ENCODE measurements at regions not wholly inside any gene's neighbourhood (a gene's known extent, or its start where the extent isn't known, plus 50 kb on each side); places are given as distances from the start of the nearest gene placed in this dataset.

DNA sequence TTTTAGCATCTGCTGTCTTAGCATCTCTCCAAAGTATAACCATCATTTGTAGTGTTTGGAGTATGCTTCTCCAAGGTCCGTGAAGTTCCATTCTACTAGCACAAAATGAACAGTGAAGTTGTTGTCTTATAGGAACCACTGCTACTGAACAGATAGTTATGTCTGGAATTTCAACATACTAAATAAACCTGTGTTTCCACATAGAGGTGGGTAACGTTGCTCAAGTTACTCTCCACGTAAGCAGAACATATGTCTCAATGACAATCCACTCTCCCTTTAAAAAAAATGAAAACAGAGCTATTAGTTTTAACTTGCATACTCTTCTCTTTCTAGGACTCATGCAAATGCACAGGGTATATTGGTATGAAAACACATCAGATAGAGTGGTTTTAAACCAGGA is 184.3 kb upstream of the TRPC4 start:
- Histone ChIP-seq H3K56ac (ENCODE audit: insufficient read length, low read depth, low read length) (no peak overlapping the region), H3K9me3 (ENCODE audit: control insufficient read depth, low read depth, low read length) (no peaks in the 10 kb centered on the region), H2AFZ (ENCODE audit: low read length) (no peak overlapping the region), H3T11ph (ENCODE audit: low read length) (no peak overlapping the region), H3K27ac (ENCODE audit: insufficient read length, low read depth, low read length) (no peak overlapping the region), H3K79me1 (ENCODE audit: insufficient read depth, low read depth, low read length, poor library complexity, severe bottlenecking) (no peaks in the 10 kb centered on the region), H3K27me3 (ENCODE audit: insufficient read depth, low read length) (no peaks in the 10 kb centered on the region), H4K20me1 (ENCODE audit: control insufficient read depth, insufficient read depth, insufficient read length) (no peaks in the 10 kb centered on the region), H2BK12ac (ENCODE audit: insufficient read length, low read depth, low read length) (no peak overlapping the region), H4K8ac (replicated peaks; ENCODE audit: insufficient read length, low read depth, low read length) (no peak overlapping the region), H3K14ac (ENCODE audit: insufficient read depth, low read length) (no peak overlapping the region), H2BK15ac (ENCODE audit: low read depth, low read length) (no peak overlapping the region), H3K4me1 (ENCODE audit: insufficient read depth, low read length) (no peaks in the 10 kb centered on the region), H3K4ac (ENCODE audit: low read depth, low read length) (no peak overlapping the region), H3K9ac (ENCODE audit: extremely low read depth, insufficient read length, low read length) (no peak overlapping the region), H2BK5ac (ENCODE audit: insufficient read length, low read length) (no peak overlapping the region), H2AK5ac (ENCODE audit: insufficient read length, low read length) (no peak overlapping the region), H4K91ac (ENCODE audit: insufficient read length, low read depth, low read length) (no peak overlapping the region), H4K5ac (ENCODE audit: insufficient read length, low read depth, low read length) (no peak overlapping the region), H3K23me2 (ENCODE audit: insufficient read length, low read depth, low read length, poor library complexity, severe bottlenecking) (no peaks in the 10 kb centered on the region), H2BK20ac (ENCODE audit: low read depth, low read length, poor library complexity, severe bottlenecking) (no peak overlapping the region), H3K18ac (ENCODE audit: insufficient read length, low read depth, low read length) (no peak overlapping the region), H3K79me2 (ENCODE audit: insufficient read depth, low read length) (no peaks in the 10 kb centered on the region), H2BK120ac (ENCODE audit: low read depth, low read length, poor library complexity, severe bottlenecking) (no peak overlapping the region), H3K23ac (ENCODE audit: insufficient read length, low read depth, low read length) (no peak overlapping the region), H3K4me2 (ENCODE audit: insufficient read depth, insufficient read length, low read length) (no peak overlapping the region)
- Mint-ChIP-seq H3K4me1 (no peaks in the 10 kb centered on the region), H3K4me3 (no peak overlapping the region), H3K36me3 (ENCODE audit: insufficient read depth in 1 of 3, low read depth in 3 of 3) (no peaks in the 10 kb centered on the region), H3K27ac (no peak overlapping the region), H3K27me3 (ENCODE audit: low read depth) (no peaks in the 10 kb centered on the region), H3K9me3 (no peaks in the 10 kb centered on the region)
- no CpG with 5 or more reads among the region's 3 CpGs for WGBS (ENCODE audit: extremely low coverage, insufficient read length, low lambda C conversion rate)
- TF ChIP-seq, protein P1, sequence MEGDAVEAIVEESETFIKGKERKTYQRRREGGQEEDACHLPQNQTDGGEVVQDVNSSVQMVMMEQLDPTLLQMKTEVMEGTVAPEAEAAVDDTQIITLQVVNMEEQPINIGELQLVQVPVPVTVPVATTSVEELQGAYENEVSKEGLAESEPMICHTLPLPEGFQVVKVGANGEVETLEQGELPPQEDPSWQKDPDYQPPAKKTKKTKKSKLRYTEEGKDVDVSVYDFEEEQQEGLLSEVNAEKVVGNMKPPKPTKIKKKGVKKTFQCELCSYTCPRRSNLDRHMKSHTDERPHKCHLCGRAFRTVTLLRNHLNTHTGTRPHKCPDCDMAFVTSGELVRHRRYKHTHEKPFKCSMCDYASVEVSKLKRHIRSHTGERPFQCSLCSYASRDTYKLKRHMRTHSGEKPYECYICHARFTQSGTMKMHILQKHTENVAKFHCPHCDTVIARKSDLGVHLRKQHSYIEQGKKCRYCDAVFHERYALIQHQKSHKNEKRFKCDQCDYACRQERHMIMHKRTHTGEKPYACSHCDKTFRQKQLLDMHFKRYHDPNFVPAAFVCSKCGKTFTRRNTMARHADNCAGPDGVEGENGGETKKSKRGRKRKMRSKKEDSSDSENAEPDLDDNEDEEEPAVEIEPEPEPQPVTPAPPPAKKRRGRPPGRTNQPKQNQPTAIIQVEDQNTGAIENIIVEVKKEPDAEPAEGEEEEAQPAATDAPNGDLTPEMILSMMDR (conservative IDR thresholded peaks at IDR 0.05) = no peak
- DNase-seq = no peak

Measured in H9 (cell line).